K562 (cell line): ENCODE measurements at regions not wholly inside any gene's neighbourhood (a gene's known extent, or its start where the extent isn't known, plus 50 kb on each side); places are given as distances from the start of the nearest gene placed in this dataset.

ENCODE experiments used
- ATAC-seq: fragments of 200-7000 bp; cut with Tn5 transposase; 3 replicates; pipeline ENCODE4 v1.9.1; 2020; ENCODE audit warnings: moderate library complexity
- BruUV-seq: library from RNA; stranded (reverse); fragments of 400-500 nt; replicated peaks from 2 replicates; lab custom pipeline; 2021; lab: Mats Ljungman, UMichigan
- CTCF ChIA-PET: fragments of 300-600 bp; formaldehyde crosslinking; extraction: SDS; loops from one replicate; lab custom pipeline; 2021; ENCODE audit warnings: low intra/inter-chr PET ratio; lab: Yijun Ruan, JAX
- POLR2A ChIA-PET: fragments of 300-600, 350-650 bp; sonication (Branson Sonifier 250); formaldehyde crosslinking; extraction: SDS; loops from one replicate; lab custom pipeline; 2021; ENCODE audit warnings: antibody characterized with exemption, inconsistent platforms; lab: Yijun Ruan, JAX
- DNase-seq, 4 experiments: peaks; one replicate each; pipeline versions ENCODE4 v3.0.0 to v3.0.0-alpha.2; 2011 to 2018; ENCODE audit warnings: low spot score in 3 of 4, mixed read lengths in 3 of 4; ENCODE audit errors: extremely low read depth in 1 of 4
- FAIRE-seq: peaks from 2 replicates; lab custom pipeline; 2011; peaks lifted over from hg19 to GRCh38; lab: Jason Lieb, UNC
- H2AFZ ChIP-seq: 2 replicates; pipeline ENCODE4 v1.6.0; 2011; ENCODE audit warnings: low read depth, low read length, control low read depth, inconsistent platforms
- H3K27ac ChIP-seq: fragments of 200-600 bp; 3 replicates; pipeline ENCODE4 v1.8.0; 2011; ENCODE audit warnings: low read depth, mild to moderate bottlenecking, control low read depth, inconsistent platforms, low read length, moderate library complexity, mixed read lengths; ENCODE audit errors: extremely low read depth
- H3K27me3 ChIP-seq, 2 experiments: fragments of 300-600 bp in 1 of 2; 2 replicates in 1 of 2; 3 replicates in 1 of 2; pipeline versions ENCODE4 v1.6.0 to v1.8.0; 2011; ENCODE audit warnings: inconsistent platforms in 2 of 2, low read length in 2 of 2, mild to moderate bottlenecking in 1 of 2, mixed read lengths in 1 of 2, moderate library complexity in 1 of 2; ENCODE audit not compliant: control insufficient read depth in 2 of 2, insufficient read depth in 2 of 2
- H3K36me3 ChIP-seq: fragments of 300-600 bp; 3 replicates; pipeline ENCODE4 v1.8.0; 2011; ENCODE audit warnings: mild to moderate bottlenecking, low read length, inconsistent platforms; ENCODE audit not compliant: control insufficient read depth, insufficient read depth
- H3K4me1 ChIP-seq, 2 experiments: fragments of 200-600 bp in 1 of 2; replicated peaks in 1 of 2; 2 replicates in 1 of 2; 3 replicates in 1 of 2; pipeline versions ENCODE4 v1.5.1 to v1.8.0; 2011; ENCODE audit warnings: inconsistent platforms in 2 of 2, low read length in 2 of 2, mild to moderate bottlenecking in 1 of 2, mixed read lengths in 1 of 2, moderate library complexity in 1 of 2; ENCODE audit not compliant: control insufficient read depth in 2 of 2, insufficient read depth in 2 of 2
- H3K4me2 ChIP-seq: 2 replicates; pipeline ENCODE4 v1.6.1; 2011; ENCODE audit warnings: low read length, control low read depth, inconsistent platforms, mixed read lengths; ENCODE audit not compliant: insufficient read depth
- H3K4me3 ChIP-seq: fragments of 200-600 bp; sonication (generic), shearing (Covaris generic); 2 replicates; pipeline ENCODE4 v1.5.1; 2016; ENCODE audit warnings: control low read depth, inconsistent platforms
- H3K79me2 ChIP-seq: fragments of 200-600 bp; 3 replicates; pipeline ENCODE4 v1.8.0; 2011; ENCODE audit warnings: low read length, inconsistent platforms; ENCODE audit not compliant: control insufficient read depth, insufficient read depth
- H3K9ac ChIP-seq, 2 experiments: 2 replicates each; pipeline versions ENCODE4 v1.6.0 to v1.6.1; 2011; ENCODE audit warnings: low read depth in 2 of 2, low read length in 2 of 2, control low read depth in 1 of 2, inconsistent platforms in 1 of 2, mild to moderate bottlenecking in 1 of 2, mixed read lengths in 1 of 2; ENCODE audit not compliant: insufficient read depth in 1 of 2
- H3K9me1 ChIP-seq: one replicate; pipeline ENCODE4 v1.6.0; 2011; ENCODE audit warnings: inconsistent platforms, mild to moderate bottlenecking, low read length, moderate library complexity; ENCODE audit not compliant: control insufficient read depth, insufficient read depth
- H3K9me3 ChIP-seq: replicated peaks from 2 replicates; pipeline ENCODE4 v1.5.1; 2011; ENCODE audit warnings: low read depth, low read length, inconsistent platforms; ENCODE audit not compliant: control insufficient read depth, insufficient read depth
- H4K20me1 ChIP-seq: replicated peaks from 2 replicates; pipeline ENCODE4 v1.6.1; 2011; ENCODE audit warnings: low read length, inconsistent platforms, mixed read lengths; ENCODE audit not compliant: control insufficient read depth, insufficient read depth
- EP300 ChIP-seq: IDR thresholded peaks from 2 replicates; pipeline ENCODE4 v1.6.1; 2012; ENCODE audit warnings: low read length, improper control_type of control experiment
- GABPB1 ChIP-seq: sonication (generic); formaldehyde crosslinking; IDR thresholded peaks from 2 replicates; pipeline ENCODE4 v1.8.0; 2022; ENCODE audit warnings: mild to moderate bottlenecking, missing genetic modification reagents
- RHOXF2B ChIP-seq: fragments of 250-450 bp; sonication (Bioruptor Pico); conservative IDR thresholded peaks from 2 replicates; pipeline ENCODE4 v1.5.1; 2021
- USF2 ChIP-seq: sonication (generic); formaldehyde crosslinking; IDR thresholded peaks from 2 replicates; pipeline ENCODE4 v1.5.0; 2020; ENCODE audit warnings: missing genetic modification reagents
- ZKSCAN3 ChIP-seq: fragments of 250-450 bp; sonication (Bioruptor Pico); IDR thresholded peaks from 2 replicates; pipeline ENCODE4 v1.4.0; 2020
- ZNF696 ChIP-seq: fragments of 250-450 bp; sonication (Bioruptor Pico); conservative IDR thresholded peaks from 2 replicates; pipeline ENCODE4 v1.4.0; 2020; ENCODE audit warnings: mild to moderate bottlenecking, moderate library complexity
- WGBS: fragments of 100-300 bp; shearing (Covaris generic); methylation state at CpG from one replicate; pipeline ENCODE4 v1.1.6; 2016; ENCODE audit warnings: low coverage, mixed read lengths; ENCODE audit not compliant: insufficient coverage; ENCODE audit errors: missing lambda C conversion rate; 5-methylcytosine and 5-hydroxymethylcytosine counted together
- in situ Hi-C: fragments of 300-500 bp; cut with MboI; formaldehyde crosslinking; loops from 4 replicates; pipeline ENCODE4 v1.15.0; 2018; ENCODE audit warnings: inconsistent platforms, mixed read lengths
- intact Hi-C: fragments of 100-400 bp; cut with micrococcal nuclease; formaldehyde crosslinking; loops from 2 replicates; pipeline ENCODE4 v1.14.2; 2022
- TF ChIP-seq, protein P1 (sequence below), 2 experiments: fragments of 450-650 bp; IDR thresholded peaks; 2 replicates each; pipeline ENCODE4 v1.6.1; 2016; ENCODE audit warnings: mild to moderate bottlenecking in 2 of 2, borderline replicate concordance in 1 of 2, low read depth in 1 of 2, moderate library complexity in 1 of 2
- TF ChIP-seq, protein P2 (sequence below): sonication (generic); formaldehyde crosslinking; IDR thresholded peaks from 2 replicates; pipeline ENCODE4 v1.8.0; 2022; ENCODE audit warnings: mild to moderate bottlenecking, missing genetic modification reagents

GRCh38 chr4:82247171-82247570, 126.6 kb downstream of the HNRNPD start (continued):
- TF ChIP-seq, protein P1, sequence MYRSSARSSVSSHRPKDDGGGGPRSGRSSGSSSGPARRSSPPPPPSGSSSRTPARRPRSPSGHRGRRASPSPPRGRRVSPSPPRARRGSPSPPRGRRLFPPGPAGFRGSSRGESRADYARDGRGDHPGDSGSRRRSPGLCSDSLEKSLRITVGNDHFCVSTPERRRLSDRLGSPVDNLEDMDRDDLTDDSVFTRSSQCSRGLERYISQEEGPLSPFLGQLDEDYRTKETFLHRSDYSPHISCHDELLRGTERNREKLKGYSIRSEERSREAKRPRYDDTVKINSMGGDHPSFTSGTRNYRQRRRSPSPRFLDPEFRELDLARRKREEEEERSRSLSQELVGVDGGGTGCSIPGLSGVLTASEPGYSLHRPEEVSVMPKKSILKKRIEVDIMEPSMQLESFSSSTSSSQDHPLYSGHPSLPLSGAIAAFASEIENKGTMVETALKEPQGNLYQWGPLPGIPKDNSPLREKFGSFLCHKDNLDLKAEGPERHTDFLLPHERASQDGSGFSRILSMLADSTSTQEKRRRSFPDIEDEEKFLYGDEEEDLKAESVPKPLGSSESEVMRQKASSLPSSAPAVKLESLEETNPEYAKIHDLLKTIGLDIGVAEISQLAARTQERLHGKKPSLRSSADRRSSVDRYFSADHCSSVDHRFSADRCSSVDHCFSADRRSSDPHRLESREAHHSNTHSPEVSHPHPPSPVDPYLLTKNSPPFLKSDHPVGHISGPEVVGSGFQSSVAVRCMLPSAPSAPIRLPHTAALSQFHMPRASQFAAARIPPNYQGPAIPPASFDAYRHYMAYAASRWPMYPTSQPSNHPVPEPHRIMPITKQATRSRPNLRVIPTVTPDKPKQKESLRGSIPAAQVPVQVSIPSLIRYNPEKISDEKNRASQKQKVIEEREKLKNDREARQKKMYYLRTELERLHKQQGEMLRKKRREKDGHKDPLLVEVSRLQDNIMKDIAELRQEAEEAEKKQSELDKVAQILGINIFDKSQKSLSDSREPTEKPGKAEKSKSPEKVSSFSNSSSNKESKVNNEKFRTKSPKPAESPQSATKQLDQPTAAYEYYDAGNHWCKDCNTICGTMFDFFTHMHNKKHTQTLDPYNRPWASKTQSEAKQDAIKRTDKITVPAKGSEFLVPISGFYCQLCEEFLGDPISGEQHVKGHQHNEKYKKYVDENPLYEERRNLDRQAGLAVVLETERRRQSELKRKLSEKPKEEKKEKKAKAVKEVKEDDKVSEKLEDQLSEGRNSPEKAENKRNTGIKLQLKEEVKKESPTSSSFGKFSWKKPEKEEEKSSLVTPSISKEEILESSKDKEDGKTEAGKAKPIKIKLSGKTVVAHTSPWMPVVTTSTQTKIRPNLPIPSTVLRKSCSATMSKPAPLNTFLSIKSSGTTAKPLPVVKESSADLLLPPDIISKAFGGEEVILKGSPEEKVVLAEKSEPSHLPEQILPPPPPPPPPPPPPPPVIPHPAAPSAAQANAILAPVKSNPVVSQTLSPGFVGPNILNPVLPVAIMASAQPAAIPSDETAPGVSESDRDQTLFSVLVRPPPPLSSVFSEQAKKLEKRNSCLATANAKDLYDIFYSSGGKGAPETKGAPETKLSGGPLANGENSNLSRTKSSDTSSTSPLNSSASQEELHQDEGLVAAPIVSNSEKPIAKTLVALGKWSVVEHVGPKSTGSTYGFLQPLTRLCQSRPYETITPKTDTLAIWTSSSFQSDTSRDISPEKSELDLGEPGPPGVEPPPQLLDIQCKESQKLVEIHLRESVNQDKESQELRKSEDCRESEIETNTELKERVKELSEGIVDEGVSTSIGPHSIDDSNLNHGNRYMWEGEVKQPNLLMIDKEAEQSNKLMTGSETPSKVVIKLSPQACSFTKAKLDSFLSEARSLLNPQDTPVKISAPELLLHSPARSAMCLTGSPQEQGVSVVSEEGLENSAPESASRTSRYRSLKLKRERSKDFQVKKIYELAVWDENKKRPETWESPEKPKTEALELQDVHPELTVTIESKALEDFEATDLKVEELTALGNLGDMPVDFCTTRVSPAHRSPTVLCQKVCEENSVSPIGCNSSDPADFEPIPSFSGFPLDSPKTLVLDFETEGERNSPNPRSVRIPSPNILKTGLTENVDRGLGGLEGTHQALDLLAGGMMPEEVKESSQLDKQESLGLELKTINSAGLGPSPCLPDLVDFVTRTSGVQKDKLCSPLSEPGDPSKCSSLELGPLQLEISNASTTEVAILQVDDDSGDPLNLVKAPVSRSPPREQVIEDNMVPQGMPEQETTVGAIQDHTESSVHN (IDR thresholded peaks at IDR 0.05; ENCODE audit: borderline replicate concordance in 1 of 2, low read depth in 1 of 2) = no peak
- TF ChIP-seq EP300 = no peak

- Histone ChIP-seq H2AFZ (no peak overlapping the region), H3K9me1 (no peaks in the 10 kb centered on the region), H3K27ac (no peak overlapping the region), H4K20me1 (0 out of 2 replicates have a peak, but pooled peaks cover 3% of the 10 kb centered on the region), H3K9ac (no peak overlapping the region), H3K4me2 (no peak overlapping the region), H3K4me1 (no peaks in the 10 kb centered on the region), H3K9me3 (no peaks in the 10 kb centered on the region), H3K4me3 (no peak overlapping the region), H3K27me3 (peaks cover 2 to 5% of the 10 kb centered on the region in 2 experiments; a peak in 3 of 5 replicates), H3K36me3 (no peaks in the 10 kb centered on the region), H3K79me2 (no peaks in the 10 kb centered on the region)
- ATAC-seq (no peak), DNase-seq (no peak), FAIRE-seq (no peak)
- WGBS = 0% methylated on average over 2 of the region's 2 CpGs
- intact Hi-C loops (no loop called here), in situ Hi-C loops (no loop called here)
- ChIA-PET POLR2A (no interaction called here), CTCF (no interaction called here)
- BruUV-seq = no TSS peak
- TF ChIP-seq ZNF696 (CRISPR knock-in tag) (no peak), RHOXF2B (no peak), ZKSCAN3 (CRISPR knock-in tag) (no peak), USF2 (no peak), GABPB1 (CRISPR knock-in tag) (no peak)
- TF ChIP-seq, protein P2, sequence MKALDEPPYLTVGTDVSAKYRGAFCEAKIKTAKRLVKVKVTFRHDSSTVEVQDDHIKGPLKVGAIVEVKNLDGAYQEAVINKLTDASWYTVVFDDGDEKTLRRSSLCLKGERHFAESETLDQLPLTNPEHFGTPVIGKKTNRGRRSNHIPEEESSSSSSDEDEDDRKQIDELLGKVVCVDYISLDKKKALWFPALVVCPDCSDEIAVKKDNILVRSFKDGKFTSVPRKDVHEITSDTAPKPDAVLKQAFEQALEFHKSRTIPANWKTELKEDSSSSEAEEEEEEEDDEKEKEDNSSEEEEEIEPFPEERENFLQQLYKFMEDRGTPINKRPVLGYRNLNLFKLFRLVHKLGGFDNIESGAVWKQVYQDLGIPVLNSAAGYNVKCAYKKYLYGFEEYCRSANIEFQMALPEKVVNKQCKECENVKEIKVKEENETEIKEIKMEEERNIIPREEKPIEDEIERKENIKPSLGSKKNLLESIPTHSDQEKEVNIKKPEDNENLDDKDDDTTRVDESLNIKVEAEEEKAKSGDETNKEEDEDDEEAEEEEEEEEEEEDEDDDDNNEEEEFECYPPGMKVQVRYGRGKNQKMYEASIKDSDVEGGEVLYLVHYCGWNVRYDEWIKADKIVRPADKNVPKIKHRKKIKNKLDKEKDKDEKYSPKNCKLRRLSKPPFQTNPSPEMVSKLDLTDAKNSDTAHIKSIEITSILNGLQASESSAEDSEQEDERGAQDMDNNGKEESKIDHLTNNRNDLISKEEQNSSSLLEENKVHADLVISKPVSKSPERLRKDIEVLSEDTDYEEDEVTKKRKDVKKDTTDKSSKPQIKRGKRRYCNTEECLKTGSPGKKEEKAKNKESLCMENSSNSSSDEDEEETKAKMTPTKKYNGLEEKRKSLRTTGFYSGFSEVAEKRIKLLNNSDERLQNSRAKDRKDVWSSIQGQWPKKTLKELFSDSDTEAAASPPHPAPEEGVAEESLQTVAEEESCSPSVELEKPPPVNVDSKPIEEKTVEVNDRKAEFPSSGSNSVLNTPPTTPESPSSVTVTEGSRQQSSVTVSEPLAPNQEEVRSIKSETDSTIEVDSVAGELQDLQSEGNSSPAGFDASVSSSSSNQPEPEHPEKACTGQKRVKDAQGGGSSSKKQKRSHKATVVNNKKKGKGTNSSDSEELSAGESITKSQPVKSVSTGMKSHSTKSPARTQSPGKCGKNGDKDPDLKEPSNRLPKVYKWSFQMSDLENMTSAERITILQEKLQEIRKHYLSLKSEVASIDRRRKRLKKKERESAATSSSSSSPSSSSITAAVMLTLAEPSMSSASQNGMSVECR (CRISPR knock-in tag) = no peak
Measured at GRCh38 chr4:82241534-82241933, 132.3 kb downstream of the HNRNPD start.
